Raji (cell line): ENCODE measurements at regions not wholly inside any gene's neighbourhood (a gene's known extent, or its start where the extent isn't known, plus 50 kb on each side); places are given as distances from the start of the nearest gene placed in this dataset.

ENCODE experiments used
- POLR2A ChIP-seq: IDR thresholded peaks from 2 replicates; pipeline ENCODE4 v1.6.1; 2011; ENCODE audit warnings: low read depth, low read length, control low read depth; ENCODE audit not compliant: insufficient read depth

GRCh38 chr20:53691060-53691810 is 97.6 kb upstream of the ZNF217 start:
- no peak for TF ChIP-seq POLR2A

GRCh38 chr20:53688085-53688484 is 94.4 kb upstream of the ZNF217 start:
- TF ChIP-seq POLR2A: no peak

- no peak for TF ChIP-seq POLR2A
These were observed 91.5 kb upstream of the ZNF217 start for GRCh38 chr20:53685070-53685595.

- TF ChIP-seq POLR2A: no peak
These were observed 89.9 kb upstream of the ZNF217 start for GRCh38 chr20:53683506-53683905.

- no peak for TF ChIP-seq POLR2A
These were observed 87.9 kb upstream of the ZNF217 start for GRCh38 chr20:53681352-53682212.

GRCh38 chr20:53679597-53680309 is 86.1 kb upstream of the ZNF217 start:
- no peak for TF ChIP-seq POLR2A

- TF ChIP-seq POLR2A: no peak
These were observed 85.5 kb upstream of the ZNF217 start for GRCh38 chr20:53678990-53679596.

GRCh38 chr20:53678315-53678989 is 84.8 kb upstream of the ZNF217 start:
- no peak for TF ChIP-seq POLR2A

GRCh38 chr20:53677447-53678314 is 84.0 kb upstream of the ZNF217 start:
- TF ChIP-seq POLR2A: no peak

- TF ChIP-seq POLR2A: no peak
These were observed 83.3 kb upstream of the ZNF217 start for GRCh38 chr20:53676987-53677386.

- no peak for TF ChIP-seq POLR2A
These were observed 82.8 kb upstream of the ZNF217 start for GRCh38 chr20:53676519-53676822.

- TF ChIP-seq POLR2A: no peak
These were observed 79.0 kb upstream of the ZNF217 start for GRCh38 chr20:53672484-53673129.

GRCh38 chr20:53671370-53671769 is 77.7 kb upstream of the ZNF217 start:
- TF ChIP-seq POLR2A: no peak
